ENCODE measurements at regions not wholly inside any gene's neighbourhood (a gene's known extent, or its start where the extent isn't known, plus 50 kb on each side); places are given as distances from the start of the nearest gene placed in this dataset.
A peak's percentile ranks its signal among the peaks of the same experiment; 100 is the strongest.

DNA sequence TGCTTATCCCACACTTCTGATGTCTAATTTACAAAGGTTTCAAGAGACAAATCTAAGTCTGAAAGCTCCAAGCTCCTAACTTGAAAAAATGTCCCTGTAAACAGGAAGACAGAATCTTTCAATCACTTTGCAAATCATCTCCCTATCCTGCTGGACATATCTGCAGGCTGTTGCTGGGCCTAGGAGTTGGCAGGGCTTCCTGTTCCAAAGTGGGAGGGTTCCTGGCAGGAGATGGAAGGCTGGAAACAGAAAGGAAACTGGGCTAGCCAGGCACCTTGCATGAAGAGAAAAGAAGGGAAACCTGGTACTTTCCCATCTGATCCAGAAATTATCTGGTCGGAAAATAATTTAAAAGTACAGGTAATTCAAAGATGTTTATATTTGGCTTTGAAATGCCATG, 227.3 kb upstream of the IL12A start (continued):
- TF ChIP-seq YY1 (IDR thresholded peaks at IDR 0.05; ENCODE audit: extremely low read depth, insufficient replicate concordance, low read depth, low read length) (no peak), SP1 (IDR thresholded peaks at IDR 0.05; ENCODE audit: low read depth) (no peak)

DNA sequence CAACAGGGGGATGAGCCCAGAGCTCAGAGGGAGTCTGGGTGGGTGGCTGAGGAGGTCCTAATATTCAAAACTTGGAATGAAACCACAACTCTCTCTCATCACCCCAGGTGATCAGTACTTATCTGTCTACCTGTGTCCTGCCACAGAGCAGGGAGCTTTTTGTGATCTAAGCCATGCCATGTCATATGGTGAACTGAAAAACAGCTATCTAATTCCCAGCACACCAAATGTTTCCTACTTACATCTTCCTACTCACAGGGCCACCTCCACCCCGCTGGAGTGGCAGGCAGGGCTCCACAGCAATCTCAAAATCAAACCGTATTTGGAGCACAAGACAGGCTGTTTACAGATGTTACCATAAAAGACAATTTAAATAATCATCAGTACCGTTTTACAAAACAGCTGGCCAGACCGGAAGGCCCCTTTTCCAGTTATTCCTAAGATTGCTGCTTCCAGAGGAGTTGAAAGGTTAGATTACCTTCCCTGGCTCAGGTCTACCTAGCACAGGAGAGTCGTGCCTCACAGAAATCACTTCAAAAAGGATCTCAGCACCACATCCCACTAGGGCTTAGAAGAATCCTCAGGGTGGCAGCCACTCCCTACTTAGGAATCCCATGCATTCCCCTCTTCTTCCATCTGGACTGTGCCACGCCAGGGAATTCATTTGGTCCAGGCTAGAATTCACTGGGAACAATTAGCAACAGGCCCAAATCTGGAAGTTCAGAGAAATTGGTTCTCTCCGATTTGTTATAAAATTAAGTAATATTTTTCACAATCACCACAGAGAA, 226.6 kb upstream of the IL12A start:
- Histone ChIP-seq H3K9me3 (ENCODE audit: control insufficient read depth in 1 of 2, insufficient read depth in 1 of 2, low read depth in 1 of 2, low read length in 2 of 2) (no peaks in the 10 kb centered on the region), H3K4me3 (replicated peaks in 1 of 2; ENCODE audit: low read depth in 1 of 2, low read length in 2 of 2) (peak overlapping the region; percentile 50 to 65), H3K27me3 (ENCODE audit: insufficient read depth, low read length) (no peaks in the 10 kb centered on the region), H3K9me2 (ENCODE audit: insufficient read depth) (no peaks in the 10 kb centered on the region), H3K4me2 (ENCODE audit: low read length) (peak overlapping the region; percentile 93), H3K79me2 (ENCODE audit: insufficient read depth, low read length) (peaks cover 17% of the 10 kb centered on the region), H3K4me1 (ENCODE audit: control insufficient read depth in 1 of 2, insufficient read depth in 2 of 2, low read length in 2 of 2) (peaks cover 31 to 56% of the 10 kb centered on the region in 2 experiments), H2AFZ (ENCODE audit: low read depth, low read length, poor library complexity, severe bottlenecking) (no peak overlapping the region), H3K36me3 (ENCODE audit: control insufficient read depth in 1 of 2, insufficient read depth in 2 of 2, low read length in 2 of 2) (no peaks in the 10 kb centered on the region), H3K9ac (ENCODE audit: low read length) (peak overlapping the region; percentile 78), H4K20me1 (ENCODE audit: insufficient read depth) (no peaks in the 10 kb centered on the region), H3K27ac (ENCODE audit: low read depth, low read length) (peak overlapping the region; percentile 76)
- ChIA-PET RAD21 (ENCODE audit: low non-redundant PET in 1 of 2, low total read pairs in 2 of 2, uncharacterized antibody in 2 of 2, unreplicated experiment in 2 of 2) (no interaction called here), CTCF (no interaction called here), POLR2A (no interaction called here)
- intact Hi-C loops (cut with micrococcal nuclease), result no loop called here
- BruUV-seq (replicated peaks), result no TSS peak
- ATAC-seq, result peak; percentile 18
- no peak for DNase-seq (ENCODE audit: low read depth, low spot score)
- TF ChIP-seq ZFX (IDR thresholded peaks at IDR 0.05), result no peak
- peak; percentile 32 for TF ChIP-seq TCF7L2 (IDR thresholded peaks at IDR 0.05; ENCODE audit: borderline replicate concordance, extremely low read depth, insufficient read depth, insufficient read length)

DNA sequence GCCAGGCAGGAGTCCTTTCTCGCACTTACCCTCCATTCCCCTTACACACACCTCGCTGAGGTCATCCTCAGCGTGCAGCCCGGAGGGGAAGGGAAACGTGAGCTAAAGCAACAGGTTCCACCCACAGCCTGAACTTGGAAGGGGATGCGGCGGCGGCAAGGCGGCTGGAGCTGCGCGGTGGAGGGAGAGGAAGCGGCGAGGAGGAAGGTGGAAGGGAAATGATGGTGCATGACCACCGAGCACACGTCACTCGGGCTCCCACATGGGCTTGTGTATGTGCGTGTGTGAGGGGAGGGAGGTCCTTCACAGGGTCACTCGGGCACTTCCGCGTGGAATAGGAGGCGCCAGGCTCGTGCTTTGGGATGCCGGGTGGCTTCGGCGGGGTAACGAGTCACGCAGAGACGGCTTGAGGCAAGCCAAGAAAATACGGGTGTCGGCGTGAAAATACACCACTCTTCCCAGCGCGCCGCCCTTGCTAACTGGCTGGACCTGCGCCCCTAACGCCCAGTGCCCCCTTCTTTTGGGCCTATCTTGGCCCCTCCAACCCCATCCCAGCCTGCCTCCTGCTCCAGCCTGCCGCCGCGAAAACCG, 225.5 kb upstream of the IL12A start:
- peaks cover 31 to 46% of the 10 kb centered on the region in 2 experiments for H3K4me1 ChIP-seq (ENCODE audit: control insufficient read depth in 1 of 2, insufficient read depth in 2 of 2, low read length in 2 of 2)
- ChIA-PET CTCF (no interaction called here), RAD21 (ENCODE audit: low non-redundant PET in 1 of 2, low total read pairs in 2 of 2, uncharacterized antibody in 2 of 2, unreplicated experiment in 2 of 2) (no interaction called here), POLR2A (no interaction called here)
- H4K20me1 ChIP-seq (ENCODE audit: insufficient read depth), result no peaks in the 10 kb centered on the region
- no peaks in the 10 kb centered on the region for H3K27me3 ChIP-seq (ENCODE audit: insufficient read depth, low read length)
- H2AFZ ChIP-seq (ENCODE audit: low read depth, low read length, poor library complexity, severe bottlenecking), result no peak overlapping the region
- peak overlapping the region; percentile 78 for H3K9ac ChIP-seq (ENCODE audit: low read length)
- DNase-seq (ENCODE audit: low read depth, low spot score), result no peak
- peak overlapping the region; percentile 50 to 65 for H3K4me3 ChIP-seq (replicated peaks in 1 of 2; ENCODE audit: low read depth in 1 of 2, low read length in 2 of 2)
- peaks cover 27% of the 10 kb centered on the region for H3K79me2 ChIP-seq (ENCODE audit: insufficient read depth, low read length)
- H3K9me2 ChIP-seq (ENCODE audit: insufficient read depth), result no peaks in the 10 kb centered on the region
- peak overlapping the region; percentile 93 for H3K4me2 ChIP-seq (ENCODE audit: low read length)
- peak overlapping the region; percentile 76 for H3K27ac ChIP-seq (ENCODE audit: low read depth, low read length)
- TF ChIP-seq FOSL1 (IDR thresholded peaks at IDR 0.05; ENCODE audit: low read depth), result no peak
- no peak for TF ChIP-seq YY1 (IDR thresholded peaks at IDR 0.05; ENCODE audit: extremely low read depth, insufficient replicate concordance, low read depth, low read length)
- no peak for TF ChIP-seq ELF1 (IDR thresholded peaks at IDR 0.05; ENCODE audit: borderline replicate concordance, low read depth)
- TF ChIP-seq, protein P1, sequence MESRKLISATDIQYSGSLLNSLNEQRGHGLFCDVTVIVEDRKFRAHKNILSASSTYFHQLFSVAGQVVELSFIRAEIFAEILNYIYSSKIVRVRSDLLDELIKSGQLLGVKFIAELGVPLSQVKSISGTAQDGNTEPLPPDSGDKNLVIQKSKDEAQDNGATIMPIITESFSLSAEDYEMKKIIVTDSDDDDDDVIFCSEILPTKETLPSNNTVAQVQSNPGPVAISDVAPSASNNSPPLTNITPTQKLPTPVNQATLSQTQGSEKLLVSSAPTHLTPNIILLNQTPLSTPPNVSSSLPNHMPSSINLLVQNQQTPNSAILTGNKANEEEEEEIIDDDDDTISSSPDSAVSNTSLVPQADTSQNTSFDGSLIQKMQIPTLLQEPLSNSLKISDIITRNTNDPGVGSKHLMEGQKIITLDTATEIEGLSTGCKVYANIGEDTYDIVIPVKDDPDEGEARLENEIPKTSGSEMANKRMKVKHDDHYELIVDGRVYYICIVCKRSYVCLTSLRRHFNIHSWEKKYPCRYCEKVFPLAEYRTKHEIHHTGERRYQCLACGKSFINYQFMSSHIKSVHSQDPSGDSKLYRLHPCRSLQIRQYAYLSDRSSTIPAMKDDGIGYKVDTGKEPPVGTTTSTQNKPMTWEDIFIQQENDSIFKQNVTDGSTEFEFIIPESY (IDR thresholded peaks at IDR 0.05; ENCODE audit: extremely low read depth, insufficient replicate concordance, low read length), result no peak
- no peak for TF ChIP-seq SP1 (IDR thresholded peaks at IDR 0.05; ENCODE audit: low read depth)
- peak; percentile 60 for TF ChIP-seq ZFX (IDR thresholded peaks at IDR 0.05)
- no peak for TF ChIP-seq RAD21 (IDR thresholded peaks at IDR 0.05; ENCODE audit: low read depth)
- TF ChIP-seq SIN3A (IDR thresholded peaks at IDR 0.05; ENCODE audit: low read depth), result no peak
- TF ChIP-seq POLR2AphosphoS5 (IDR thresholded peaks at IDR 0.05; ENCODE audit: low read depth, low read length), result peak; percentile 79
- TF ChIP-seq, protein P2, sequence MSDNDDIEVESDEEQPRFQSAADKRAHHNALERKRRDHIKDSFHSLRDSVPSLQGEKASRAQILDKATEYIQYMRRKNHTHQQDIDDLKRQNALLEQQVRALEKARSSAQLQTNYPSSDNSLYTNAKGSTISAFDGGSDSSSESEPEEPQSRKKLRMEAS (IDR thresholded peaks at IDR 0.05), result no peak
- H3K36me3 ChIP-seq (ENCODE audit: control insufficient read depth in 1 of 2, insufficient read depth in 2 of 2, low read length in 2 of 2), result no peaks in the 10 kb centered on the region; a peak in 1 of 4 replicates
- peak; percentile 21 for ATAC-seq
- intact Hi-C loops (cut with micrococcal nuclease), result no loop called here
- BruUV-seq (replicated peaks), result TSS peak; percentile 69
- H3K9me3 ChIP-seq (ENCODE audit: control insufficient read depth in 1 of 2, insufficient read depth in 1 of 2, low read depth in 1 of 2, low read length in 2 of 2), result no peaks in the 10 kb centered on the region

Data from HCT116 (cell line).